ENCODE measurements at regions not wholly inside any gene's neighbourhood (a gene's known extent, or its start where the extent isn't known, plus 50 kb on each side); places are given as distances from the start of the nearest gene placed in this dataset.

GRCh38 chr10:78437998-78438906, 404.6 kb downstream of the RPS24 start:
- peak; percentile 77 for TF ChIP-seq CTCF (conservative IDR thresholded peaks at IDR 0.05; ENCODE audit: low read depth, low read length)
- no peak for TF ChIP-seq EZH2 (IDR thresholded peaks at IDR 0.05; ENCODE audit: low read length, unreplicated experiment)

All from PC-3 (cell line).